ENCODE measurements at regions not wholly inside any gene's neighbourhood (a gene's known extent, or its start where the extent isn't known, plus 50 kb on each side); places are given as distances from the start of the nearest gene placed in this dataset.

DNA sequence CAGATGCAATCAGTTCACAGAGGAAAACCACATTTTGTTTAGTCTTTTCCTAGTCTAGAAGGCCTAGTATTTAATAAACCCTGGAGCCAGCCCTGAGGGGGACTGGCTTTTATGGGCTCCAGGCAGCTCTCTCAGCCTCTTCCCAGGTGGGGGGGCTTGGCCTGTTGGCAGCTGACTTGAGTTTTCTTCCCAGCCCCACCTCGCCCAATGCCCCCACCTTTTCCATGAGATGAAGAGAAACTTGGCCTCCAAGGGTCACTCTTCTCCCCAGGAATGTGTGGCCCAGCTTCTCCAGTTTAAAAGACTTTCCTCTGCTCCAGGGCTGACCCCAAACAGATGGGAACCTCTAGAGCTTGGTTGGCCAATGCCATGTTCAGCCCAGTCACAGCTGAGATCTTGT lies 196.1 kb downstream of the BMP7 start:
- TF ChIP-seq REST (IDR thresholded peaks at IDR 0.05; ENCODE audit: borderline replicate concordance), result no peak
- TF ChIP-seq, protein P1, sequence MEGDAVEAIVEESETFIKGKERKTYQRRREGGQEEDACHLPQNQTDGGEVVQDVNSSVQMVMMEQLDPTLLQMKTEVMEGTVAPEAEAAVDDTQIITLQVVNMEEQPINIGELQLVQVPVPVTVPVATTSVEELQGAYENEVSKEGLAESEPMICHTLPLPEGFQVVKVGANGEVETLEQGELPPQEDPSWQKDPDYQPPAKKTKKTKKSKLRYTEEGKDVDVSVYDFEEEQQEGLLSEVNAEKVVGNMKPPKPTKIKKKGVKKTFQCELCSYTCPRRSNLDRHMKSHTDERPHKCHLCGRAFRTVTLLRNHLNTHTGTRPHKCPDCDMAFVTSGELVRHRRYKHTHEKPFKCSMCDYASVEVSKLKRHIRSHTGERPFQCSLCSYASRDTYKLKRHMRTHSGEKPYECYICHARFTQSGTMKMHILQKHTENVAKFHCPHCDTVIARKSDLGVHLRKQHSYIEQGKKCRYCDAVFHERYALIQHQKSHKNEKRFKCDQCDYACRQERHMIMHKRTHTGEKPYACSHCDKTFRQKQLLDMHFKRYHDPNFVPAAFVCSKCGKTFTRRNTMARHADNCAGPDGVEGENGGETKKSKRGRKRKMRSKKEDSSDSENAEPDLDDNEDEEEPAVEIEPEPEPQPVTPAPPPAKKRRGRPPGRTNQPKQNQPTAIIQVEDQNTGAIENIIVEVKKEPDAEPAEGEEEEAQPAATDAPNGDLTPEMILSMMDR (IDR thresholded peaks at IDR 0.05; ENCODE audit: poor library complexity, severe bottlenecking), result no peak
